ENCODE measurements at regions not wholly inside any gene's neighbourhood (a gene's known extent, or its start where the extent isn't known, plus 50 kb on each side); places are given as distances from the start of the nearest gene placed in this dataset.

DNA sequence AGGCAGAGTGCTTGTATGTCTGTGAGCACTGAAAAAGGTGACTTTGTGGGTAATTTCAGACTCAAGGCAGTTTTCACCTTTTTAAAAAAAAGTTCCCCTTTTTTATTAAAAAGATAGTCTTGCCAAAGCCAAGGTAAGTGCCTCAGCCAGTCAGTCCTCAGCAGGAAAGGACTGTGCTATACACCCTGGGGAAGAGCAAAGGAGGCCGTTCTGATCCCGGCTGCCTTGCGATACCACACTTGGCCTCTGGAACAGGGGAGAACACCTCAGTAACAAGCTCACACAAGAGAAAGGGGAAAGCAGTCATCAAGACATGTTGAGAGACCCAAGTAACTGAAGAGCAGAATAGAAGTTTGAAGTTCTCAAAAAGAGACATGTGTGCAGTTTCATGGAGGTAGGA lies 541.7 kb downstream of the BCOR start:
- H2AFZ ChIP-seq (ENCODE audit: low read length): no peak overlapping the region
- no peaks in the 10 kb centered on the region for H3K4me1 ChIP-seq (ENCODE audit: insufficient read depth, low read length, severe bottlenecking)
- H3K27me3 ChIP-seq (ENCODE audit: insufficient read depth, low read length): no peaks in the 10 kb centered on the region; the same call in 1 of the 2 replicates
- no peaks in the 10 kb centered on the region for H3K9me3 ChIP-seq (ENCODE audit: low read length)
- H3K27ac ChIP-seq (ENCODE audit: low read depth, low read length, poor library complexity, severe bottlenecking): no peak overlapping the region
- no peaks in the 10 kb centered on the region for H3K79me2 ChIP-seq (ENCODE audit: insufficient read depth, low read length)
- no peaks in the 10 kb centered on the region for H4K20me1 ChIP-seq (ENCODE audit: insufficient read depth, low read length)
- H3K9ac ChIP-seq (ENCODE audit: low read length): no peak overlapping the region
- H3K4me2 ChIP-seq (ENCODE audit: low read length): no peak overlapping the region
- no peak overlapping the region for H3K4me3 ChIP-seq (ENCODE audit: low read depth, low read length, poor library complexity, severe bottlenecking)
- H3K9me2 ChIP-seq (ENCODE audit: low read depth, low read length): no peaks in the 10 kb centered on the region
- no peaks in the 10 kb centered on the region for H3K36me3 ChIP-seq (ENCODE audit: insufficient read depth, low read length)
- no peaks in the 10 kb centered on the region for H3F3A ChIP-seq (ENCODE audit: insufficient read depth, low read length)
- TF ChIP-seq, protein P1, sequence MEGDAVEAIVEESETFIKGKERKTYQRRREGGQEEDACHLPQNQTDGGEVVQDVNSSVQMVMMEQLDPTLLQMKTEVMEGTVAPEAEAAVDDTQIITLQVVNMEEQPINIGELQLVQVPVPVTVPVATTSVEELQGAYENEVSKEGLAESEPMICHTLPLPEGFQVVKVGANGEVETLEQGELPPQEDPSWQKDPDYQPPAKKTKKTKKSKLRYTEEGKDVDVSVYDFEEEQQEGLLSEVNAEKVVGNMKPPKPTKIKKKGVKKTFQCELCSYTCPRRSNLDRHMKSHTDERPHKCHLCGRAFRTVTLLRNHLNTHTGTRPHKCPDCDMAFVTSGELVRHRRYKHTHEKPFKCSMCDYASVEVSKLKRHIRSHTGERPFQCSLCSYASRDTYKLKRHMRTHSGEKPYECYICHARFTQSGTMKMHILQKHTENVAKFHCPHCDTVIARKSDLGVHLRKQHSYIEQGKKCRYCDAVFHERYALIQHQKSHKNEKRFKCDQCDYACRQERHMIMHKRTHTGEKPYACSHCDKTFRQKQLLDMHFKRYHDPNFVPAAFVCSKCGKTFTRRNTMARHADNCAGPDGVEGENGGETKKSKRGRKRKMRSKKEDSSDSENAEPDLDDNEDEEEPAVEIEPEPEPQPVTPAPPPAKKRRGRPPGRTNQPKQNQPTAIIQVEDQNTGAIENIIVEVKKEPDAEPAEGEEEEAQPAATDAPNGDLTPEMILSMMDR (IDR thresholded peaks at IDR 0.05; ENCODE audit: low read length): no peak
- TF ChIP-seq EZH2 (IDR thresholded peaks at IDR 0.05; ENCODE audit: borderline replicate concordance, low read length): no peak

DNA sequence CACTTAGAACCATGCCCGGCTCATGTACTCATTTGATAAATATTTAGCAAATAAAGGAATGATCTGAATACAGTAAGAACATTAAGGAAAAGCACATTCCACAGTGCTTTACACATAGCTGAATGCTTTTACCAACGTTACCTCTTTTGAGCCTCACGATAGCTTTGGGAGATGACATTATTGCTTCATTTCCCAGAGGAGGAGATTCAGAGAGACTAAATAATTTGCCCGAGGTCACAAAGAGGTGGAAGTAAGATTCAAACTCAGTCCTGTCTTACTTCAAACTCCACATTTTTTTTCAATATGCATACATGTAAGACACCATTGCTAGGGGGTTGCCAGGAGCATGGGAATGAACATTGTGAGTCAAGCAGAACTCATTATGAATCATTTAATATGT lies 538.5 kb downstream of the BCOR start:
- H2AFZ ChIP-seq (ENCODE audit: low read length): no peak overlapping the region; the same call in 1 of the 2 replicates
- TF ChIP-seq EZH2 (IDR thresholded peaks at IDR 0.05; ENCODE audit: borderline replicate concordance, low read length): no peak
- TF ChIP-seq, protein P1 (IDR thresholded peaks at IDR 0.05; ENCODE audit: low read length): no peak
- no peak overlapping the region for H3K27ac ChIP-seq (ENCODE audit: low read depth, low read length, poor library complexity, severe bottlenecking)

DNA sequence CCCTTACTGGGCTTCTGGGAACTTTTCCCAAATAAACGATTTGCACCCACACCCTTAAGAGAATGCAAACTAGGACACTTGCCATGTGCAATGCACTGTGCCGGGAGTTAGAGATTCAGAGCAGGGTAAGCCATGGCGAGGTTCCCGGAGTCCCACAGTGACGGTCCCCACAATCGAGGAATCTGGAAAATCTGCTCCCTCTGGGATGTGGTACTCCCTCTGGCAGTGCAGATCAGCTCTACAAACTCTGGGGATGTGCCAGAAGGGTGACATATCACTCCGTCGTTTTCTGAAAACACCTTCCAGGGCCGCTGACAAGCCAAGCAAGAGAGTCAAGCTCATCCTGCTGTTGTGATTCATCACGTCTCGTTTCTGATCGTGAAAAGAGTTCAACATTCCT lies 537.5 kb downstream of the BCOR start:
- Histone ChIP-seq H3K27ac (ENCODE audit: low read depth, low read length, poor library complexity, severe bottlenecking) (no peak overlapping the region), H2AFZ (ENCODE audit: low read length) (no peak overlapping the region), H3K4me3 (ENCODE audit: low read depth, low read length, poor library complexity, severe bottlenecking) (no peak overlapping the region), H3K4me1 (ENCODE audit: insufficient read depth, low read length, severe bottlenecking) (no peaks in the 10 kb centered on the region), H3K27me3 (ENCODE audit: insufficient read depth, low read length) (no peaks in the 10 kb centered on the region; the same call in 1 of the 2 replicates), H3K4me2 (ENCODE audit: low read length) (no peak overlapping the region), H4K20me1 (ENCODE audit: insufficient read depth, low read length) (no peaks in the 10 kb centered on the region), H3K9ac (ENCODE audit: low read length) (no peak overlapping the region), H3F3A (ENCODE audit: insufficient read depth, low read length) (no peaks in the 10 kb centered on the region), H3K36me3 (ENCODE audit: insufficient read depth, low read length) (no peaks in the 10 kb centered on the region), H3K79me2 (ENCODE audit: insufficient read depth, low read length) (no peaks in the 10 kb centered on the region), H3K9me3 (ENCODE audit: low read length) (no peaks in the 10 kb centered on the region), H3K9me2 (ENCODE audit: low read depth, low read length) (no peaks in the 10 kb centered on the region)
- no peak for TF ChIP-seq EZH2 (IDR thresholded peaks at IDR 0.05; ENCODE audit: borderline replicate concordance, low read length)
- TF ChIP-seq, protein P1 (IDR thresholded peaks at IDR 0.05; ENCODE audit: low read length): no peak

More for the DNA sequence above, 538.5 kb downstream of the BCOR start:
- Histone ChIP-seq H3K36me3 (ENCODE audit: insufficient read depth, low read length) (no peaks in the 10 kb centered on the region), H3K4me3 (ENCODE audit: low read depth, low read length, poor library complexity, severe bottlenecking) (no peak overlapping the region), H3F3A (ENCODE audit: insufficient read depth, low read length) (no peaks in the 10 kb centered on the region), H3K4me2 (ENCODE audit: low read length) (no peak overlapping the region), H3K9me3 (ENCODE audit: low read length) (no peaks in the 10 kb centered on the region), H3K27me3 (ENCODE audit: insufficient read depth, low read length) (no peaks in the 10 kb centered on the region; the same call in 1 of the 2 replicates), H4K20me1 (ENCODE audit: insufficient read depth, low read length) (no peaks in the 10 kb centered on the region), H3K79me2 (ENCODE audit: insufficient read depth, low read length) (no peaks in the 10 kb centered on the region), H3K9ac (ENCODE audit: low read length) (no peak overlapping the region), H3K9me2 (ENCODE audit: low read depth, low read length) (no peaks in the 10 kb centered on the region), H3K4me1 (ENCODE audit: insufficient read depth, low read length, severe bottlenecking) (no peaks in the 10 kb centered on the region)
